MCF 10A (cell line): ENCODE measurements at regions not wholly inside any gene's neighbourhood (a gene's known extent, or its start where the extent isn't known, plus 50 kb on each side); places are given as distances from the start of the nearest gene placed in this dataset.

Experiments used
- BruUV-seq: library from RNA; stranded (reverse); fragments of 400-500 nt; replicated peaks from 2 replicates; lab custom pipeline; 2021; lab: Mats Ljungman, UMichigan
- CTCF ChIA-PET: fragments of 300-600 bp; sonication (Branson Sonifier 250); formaldehyde crosslinking; extraction: SDS; loops from one replicate; lab custom pipeline; 2021; ENCODE audit warnings: antibody characterized with exemption, inconsistent platforms; lab: Yijun Ruan, JAX
- POLR2A ChIA-PET: fragments of 300-600, 350-650 bp; sonication (Branson Sonifier 250); formaldehyde crosslinking; extraction: SDS; loops from one replicate; lab custom pipeline; 2020; ENCODE audit warnings: antibody characterized with exemption, inconsistent platforms; lab: Yijun Ruan, JAX
- DNase-seq: peaks from one replicate; pipeline ENCODE4 v3.0.0-alpha.2; 2018; ENCODE audit not compliant: unreplicated experiment
- H3K27ac Mint-ChIP-seq: one replicate; pipeline ENCODE4 v1.8.0; 2022; ENCODE audit warnings: mild to moderate bottlenecking, low read depth, mixed read lengths; ENCODE audit not compliant: unreplicated experiment
- H3K27me3 Mint-ChIP-seq: one replicate; pipeline ENCODE4 v1.8.0; 2022; ENCODE audit warnings: mixed read lengths; ENCODE audit not compliant: insufficient read depth, unreplicated experiment
- H3K36me3 Mint-ChIP-seq: one replicate; pipeline ENCODE4 v1.8.0; 2022; ENCODE audit warnings: mild to moderate bottlenecking, moderate library complexity, mixed read lengths; ENCODE audit not compliant: insufficient read depth, unreplicated experiment
- H3K4me1 Mint-ChIP-seq: one replicate; pipeline ENCODE4 v1.8.0; 2022; ENCODE audit warnings: mixed read lengths; ENCODE audit not compliant: insufficient read depth, unreplicated experiment
- H3K4me3 Mint-ChIP-seq: one replicate; pipeline ENCODE4 v1.8.0; 2022; ENCODE audit warnings: mild to moderate bottlenecking, moderate library complexity, mixed read lengths; ENCODE audit not compliant: unreplicated experiment
- H3K9me3 Mint-ChIP-seq: one replicate; pipeline ENCODE4 v1.8.0; 2022; ENCODE audit warnings: mixed read lengths; ENCODE audit not compliant: unreplicated experiment
- CTCF ChIP-seq: fragments of 200-600 bp; IDR thresholded peaks from one replicate; pipeline ENCODE4 v1.8.0; 2022; ENCODE audit warnings: antibody characterized with exemption, mild to moderate bottlenecking; ENCODE audit not compliant: unreplicated experiment
- intact Hi-C: fragments of 100-400 bp; cut with micrococcal nuclease; formaldehyde crosslinking; loops from 2 replicates; pipeline ENCODE4 v1.14.1; 2022

DNA sequence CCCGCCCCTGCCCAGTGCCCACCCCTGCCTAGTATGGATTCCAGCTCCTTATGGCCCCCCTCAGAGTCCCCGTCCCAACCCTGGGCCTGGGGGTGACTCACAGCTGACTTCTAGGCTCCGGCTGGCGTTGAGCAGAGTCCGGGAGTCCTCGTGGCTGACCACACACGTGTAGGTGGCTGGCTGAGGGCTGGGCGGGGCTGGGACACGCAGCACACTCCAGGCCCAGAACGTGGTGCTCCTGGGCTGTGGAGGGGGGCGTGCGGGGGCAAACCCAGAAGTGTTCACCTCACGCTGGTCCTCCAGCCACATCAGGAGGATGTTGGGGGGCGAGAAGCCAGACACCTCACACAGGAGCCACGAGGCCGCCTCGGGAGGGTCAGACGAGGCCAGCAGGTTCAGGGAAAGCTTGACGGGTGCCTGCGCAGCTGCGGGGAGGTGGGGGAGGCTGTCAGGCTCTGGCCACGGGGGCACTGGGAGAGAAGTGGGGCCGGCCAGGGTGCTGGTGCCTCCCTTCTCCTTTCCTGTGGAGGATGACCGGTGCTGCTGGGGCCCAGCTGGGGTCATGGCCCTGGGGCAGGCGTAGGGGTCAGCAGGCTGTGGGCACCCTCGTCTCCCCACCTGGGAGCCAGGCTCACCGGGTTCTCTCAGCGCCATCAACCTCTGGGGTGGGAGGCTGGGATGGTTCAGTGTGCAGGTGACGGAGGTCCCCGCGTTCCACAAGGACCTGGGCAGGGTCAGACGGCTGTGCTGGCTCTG lies 314.1 kb downstream of the TMEM121 start:
- H3K9me3 Mint-ChIP-seq, result peaks cover 23% of the 10 kb centered on the region
- H3K4me1 Mint-ChIP-seq, result no peaks in the 10 kb centered on the region
- no peak for TF ChIP-seq CTCF
- CTCF ChIA-PET, result no interaction called here
- H3K27ac Mint-ChIP-seq, result no peak overlapping the region
- no peaks in the 10 kb centered on the region for H3K27me3 Mint-ChIP-seq
- H3K4me3 Mint-ChIP-seq, result no peak overlapping the region
- intact Hi-C loops, result no loop called here
- no peaks in the 10 kb centered on the region for H3K36me3 Mint-ChIP-seq
- no TSS peak for BruUV-seq
- DNase-seq, result no peak
- POLR2A ChIA-PET, result no interaction called here

DNA sequence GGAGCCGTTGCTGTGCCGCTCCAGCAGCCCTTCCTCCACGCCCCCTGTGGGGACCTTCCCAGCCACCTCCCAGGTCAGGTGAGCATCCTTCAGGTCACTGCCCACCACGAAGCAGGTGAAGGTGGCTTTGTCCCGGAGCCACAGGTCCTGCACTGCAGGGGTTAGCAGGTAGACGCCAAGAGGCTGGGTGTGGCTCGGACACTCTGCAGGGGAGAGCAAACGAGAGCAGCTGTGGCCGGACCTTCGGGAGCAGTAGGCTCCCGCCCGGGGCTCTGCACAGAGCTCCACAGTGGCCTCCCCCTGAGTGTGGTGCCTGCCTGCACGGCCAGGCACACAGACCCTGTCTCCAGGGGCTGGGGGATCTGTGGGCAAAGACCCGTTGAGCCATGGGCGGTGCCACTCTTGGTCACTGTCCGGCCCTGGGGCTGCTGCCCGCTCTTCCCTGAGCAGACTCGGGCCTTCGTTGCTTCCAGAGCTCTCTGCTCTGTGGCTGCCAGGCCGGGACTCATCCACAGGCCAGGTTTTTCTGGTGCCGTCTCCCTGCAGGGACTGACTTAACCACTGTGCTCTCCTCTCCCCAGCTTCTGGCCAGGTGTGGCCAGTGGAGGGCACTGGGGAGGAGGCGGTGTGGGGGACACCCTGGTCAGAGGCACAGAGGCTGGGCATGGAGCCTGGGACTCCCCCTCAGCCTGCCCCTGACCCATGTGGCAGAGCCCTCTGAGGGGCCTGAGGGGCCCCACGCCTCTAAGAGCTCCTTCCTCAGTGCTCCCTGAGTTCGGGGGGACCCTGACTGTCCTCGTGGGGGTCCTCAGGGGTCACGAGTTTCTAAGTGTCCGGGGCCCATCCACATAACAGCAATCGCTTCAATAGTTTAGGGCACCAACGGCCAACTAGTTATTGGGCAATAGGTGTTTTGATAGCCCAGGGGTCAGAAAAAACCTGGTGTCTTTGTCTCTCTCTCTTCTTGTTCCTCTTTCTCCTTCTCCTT lies 314.9 kb downstream of the TMEM121 start:
- H3K36me3 Mint-ChIP-seq, result no peaks in the 10 kb centered on the region
- ChIA-PET CTCF (no interaction called here), POLR2A (no interaction called here)
- no peaks in the 10 kb centered on the region for H3K4me1 Mint-ChIP-seq
- H3K27ac Mint-ChIP-seq, result no peak overlapping the region
- BruUV-seq, result no TSS peak
- no peak for DNase-seq
- H3K27me3 Mint-ChIP-seq, result no peaks in the 10 kb centered on the region
- no peak overlapping the region for H3K4me3 Mint-ChIP-seq
- H3K9me3 Mint-ChIP-seq, result peaks cover 23% of the 10 kb centered on the region
- intact Hi-C loops, result no loop called here
- TF ChIP-seq CTCF, result no peak

GRCh38 chr14:105842105-105842504 lies 315.7 kb downstream of the TMEM121 start:
- Mint-ChIP-seq H3K27me3 (no peaks in the 10 kb centered on the region), H3K4me3 (no peak overlapping the region), H3K36me3 (no peaks in the 10 kb centered on the region), H3K9me3 (peaks cover 31% of the 10 kb centered on the region), H3K4me1 (no peaks in the 10 kb centered on the region), H3K27ac (no peak overlapping the region)
- no peak for TF ChIP-seq CTCF
- POLR2A ChIA-PET, result no interaction called here
- BruUV-seq, result no TSS peak
- no peak for DNase-seq
- CTCF ChIA-PET, result interaction anchor here (0.6 kb wide), 1 partner anchor 299 kb away, joined by 5 read pairs; no protein-coding TSS in a partner anchor
- intact Hi-C loops, result no loop called here

DNA sequence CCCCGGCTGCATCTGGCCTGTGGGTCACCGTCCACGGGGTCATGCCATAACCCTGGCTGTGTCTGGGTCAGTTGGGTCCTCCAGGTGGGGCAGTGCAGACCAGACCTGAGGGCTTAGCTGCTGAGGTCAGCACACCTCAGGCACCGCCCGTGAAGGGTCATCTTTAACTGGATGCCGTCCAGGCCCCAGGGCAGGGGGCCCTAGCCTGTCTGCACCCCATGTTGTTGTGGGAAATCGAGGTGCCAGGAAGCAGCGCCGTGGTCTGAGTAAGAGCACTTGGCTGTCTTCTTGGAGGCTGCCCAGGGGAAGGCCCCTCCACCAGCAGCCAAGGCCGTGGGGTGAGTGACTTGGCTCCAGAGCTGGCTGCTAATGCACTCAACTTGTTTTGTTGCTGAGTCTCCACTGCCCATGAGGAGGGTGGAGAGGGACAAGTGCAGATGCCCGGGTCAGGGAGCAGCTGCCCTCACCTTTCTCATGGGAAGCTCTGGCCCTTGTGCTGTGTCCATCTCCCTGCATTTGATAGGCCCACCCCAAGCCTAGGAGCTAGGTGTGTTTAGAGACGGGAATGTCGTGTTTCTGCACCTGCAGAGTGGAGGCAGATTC lies 317.2 kb downstream of the TMEM121 start:
- Mint-ChIP-seq H3K4me3 (no peak overlapping the region), H3K4me1 (no peaks in the 10 kb centered on the region), H3K27ac (no peak overlapping the region), H3K9me3 (peaks cover 34% of the 10 kb centered on the region), H3K27me3 (no peaks in the 10 kb centered on the region), H3K36me3 (no peaks in the 10 kb centered on the region)
- intact Hi-C loops, result no loop called here
- ChIA-PET POLR2A (no interaction called here), CTCF (no interaction called here)
- BruUV-seq, result no TSS peak
- DNase-seq, result no peak
- TF ChIP-seq CTCF, result no peak
